GM18873 (cell line): ENCODE measurements at regions not wholly inside any gene's neighbourhood (a gene's known extent, or its start where the extent isn't known, plus 50 kb on each side); places are given as distances from the start of the nearest gene placed in this dataset.

Experiments
- ATAC-seq: cut with Tn5 transposase; IDR thresholded peaks from one replicate; pipeline ENCODE4 v1.9.1; 2021; ENCODE audit warnings: mild to moderate bottlenecking, moderate library complexity, moderate number of reproducible peaks; ENCODE audit not compliant: unreplicated experiment, low FRiP score

DNA sequence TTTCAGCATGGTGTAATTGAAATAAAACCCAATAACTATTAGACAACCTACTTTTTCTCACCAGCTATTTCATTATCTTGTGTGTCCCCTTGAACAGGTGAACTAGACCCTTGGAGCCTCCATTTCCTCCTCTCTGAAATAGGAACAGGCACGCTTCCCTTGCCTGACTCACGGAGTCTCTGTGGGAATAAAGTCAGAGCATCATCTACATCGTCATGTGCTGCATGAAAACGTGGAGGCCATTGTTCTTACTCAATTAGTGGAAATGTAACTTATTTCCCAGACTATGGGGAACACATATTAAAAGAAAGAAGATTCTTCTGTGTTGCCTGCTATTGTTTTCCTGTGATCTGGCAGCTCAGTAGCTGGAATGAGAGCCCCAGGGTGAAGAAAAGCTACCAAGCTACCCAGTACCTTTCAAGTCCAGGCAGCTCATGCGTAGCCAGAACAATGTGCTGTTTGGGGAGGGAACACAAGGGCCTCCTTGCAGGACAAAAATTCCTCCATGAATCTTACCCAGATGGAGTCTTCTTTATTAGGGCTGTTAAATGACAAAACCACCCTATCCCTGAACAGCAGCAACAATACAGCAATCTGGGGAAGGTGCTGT is 59.8 kb downstream of the SOX11 start:
- no peak for ATAC-seq

DNA sequence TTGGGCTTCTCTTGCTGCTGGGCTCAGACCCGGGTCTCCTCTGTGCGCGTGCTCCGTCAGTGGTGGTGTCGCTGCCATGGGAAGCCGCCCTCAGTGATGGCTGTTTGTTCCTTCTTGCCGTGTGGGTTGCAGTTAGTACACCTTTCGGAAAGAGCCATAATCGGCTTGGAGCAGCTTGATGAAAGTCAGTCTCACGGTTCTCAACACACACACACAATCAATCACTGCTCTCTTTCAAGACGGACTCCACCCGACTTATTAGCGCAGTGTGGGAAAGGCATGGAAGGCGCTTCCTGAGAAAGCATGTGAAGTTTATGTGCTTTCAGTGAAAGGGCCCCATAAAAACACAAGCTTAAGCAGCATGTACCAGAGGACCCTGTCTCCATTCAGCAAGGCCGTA is 64.1 kb downstream of the SOX11 start:
- no peak for ATAC-seq

DNA sequence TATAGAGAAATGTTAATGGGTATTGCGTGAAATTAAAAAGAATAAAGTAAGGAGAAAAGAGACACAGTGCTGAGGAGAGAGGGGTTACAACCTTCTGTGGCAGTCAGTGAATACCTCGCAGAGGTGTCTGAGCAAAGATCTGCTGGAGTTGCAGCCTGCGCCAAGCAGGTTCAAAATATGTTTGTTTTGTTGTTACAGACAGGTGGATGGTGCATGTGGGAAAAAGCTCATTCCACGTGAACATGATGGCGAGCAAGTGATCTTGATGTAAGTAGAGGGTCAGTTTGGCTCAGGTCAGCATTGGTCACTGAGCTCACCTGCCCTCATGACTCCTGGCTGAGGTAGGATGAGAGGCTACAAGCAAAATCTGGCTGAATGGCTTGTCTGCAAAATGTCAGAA is 66.2 kb downstream of the SOX11 start:
- ATAC-seq, result no peak

DNA sequence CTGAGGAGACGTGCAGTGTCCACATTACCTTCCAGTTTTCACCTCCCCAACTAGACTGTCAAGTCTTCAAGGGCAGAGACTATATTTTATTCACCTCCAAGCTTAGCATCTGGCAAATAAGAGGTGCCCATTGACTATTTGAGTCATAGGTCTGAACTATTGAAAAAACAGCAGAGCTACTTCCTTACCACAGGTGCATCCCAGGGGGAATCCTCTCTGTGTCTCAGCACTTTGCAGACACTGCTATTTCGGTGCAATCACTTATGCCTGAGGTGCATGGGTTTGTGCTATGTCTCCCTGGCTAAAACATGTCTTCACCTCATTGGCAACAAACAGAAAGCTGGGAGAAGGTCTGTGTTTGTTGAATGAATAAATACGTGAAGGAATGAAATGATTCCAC is 67.8 kb downstream of the SOX11 start:
- ATAC-seq, result no peak

DNA sequence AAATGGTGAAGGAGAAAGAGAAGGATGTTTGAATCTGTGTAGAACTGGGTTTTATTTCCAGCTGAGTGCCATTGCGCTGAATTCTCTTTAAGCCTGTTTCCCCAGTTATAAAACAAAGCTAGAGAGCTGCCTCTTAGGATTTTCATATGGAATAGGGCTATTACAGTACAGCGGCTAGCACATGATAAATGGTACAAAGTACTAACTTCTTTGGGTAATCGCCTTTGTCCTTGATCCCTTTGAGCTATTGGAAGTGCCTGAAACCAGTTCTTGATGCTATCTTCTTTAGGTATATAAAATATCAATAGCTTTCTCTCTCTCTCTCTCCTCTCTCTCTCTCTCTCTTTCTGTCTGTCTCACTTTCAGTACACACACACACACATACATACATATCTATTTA is 71.3 kb downstream of the SOX11 start:
- ATAC-seq, result no peak

DNA sequence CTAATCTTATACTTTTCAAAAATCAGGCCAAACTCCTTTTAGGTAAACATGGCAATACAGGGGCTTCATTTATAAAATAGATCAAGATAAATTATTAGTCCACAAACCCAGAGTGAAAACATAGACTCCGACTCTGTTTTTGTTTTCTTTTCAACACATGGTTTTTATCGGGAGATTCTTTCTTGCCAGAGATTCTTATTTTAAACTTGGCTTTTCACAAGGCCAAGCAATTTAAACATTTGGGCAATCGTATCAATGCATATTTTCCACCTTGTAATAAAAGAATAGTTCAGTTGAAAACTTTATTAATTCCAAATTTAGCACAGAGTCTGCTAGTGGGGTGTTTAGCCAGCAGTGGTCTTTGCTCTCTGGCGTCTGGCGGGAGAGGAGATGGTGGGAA is 71.9 kb downstream of the SOX11 start:
- no peak for ATAC-seq

DNA sequence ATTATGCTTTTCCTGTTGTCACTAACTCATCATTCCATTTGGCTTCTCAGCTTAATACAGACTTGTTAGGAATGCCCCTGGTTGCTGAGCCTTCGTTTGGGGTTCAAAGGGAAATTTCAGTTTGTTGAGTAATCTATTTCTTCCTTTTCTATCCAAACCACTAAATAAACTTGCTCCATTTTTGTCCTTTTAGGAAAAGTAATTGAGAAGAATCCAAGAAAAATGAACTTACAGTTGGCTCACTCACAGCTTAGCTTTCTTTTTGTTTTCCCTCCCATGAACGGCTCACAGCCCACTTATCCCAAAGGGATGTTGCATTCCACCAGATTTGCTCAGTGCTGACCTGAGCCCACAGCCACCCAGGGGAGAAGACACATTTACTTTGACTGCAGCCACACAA is 73.9 kb downstream of the SOX11 start:
- no peak for ATAC-seq

DNA sequence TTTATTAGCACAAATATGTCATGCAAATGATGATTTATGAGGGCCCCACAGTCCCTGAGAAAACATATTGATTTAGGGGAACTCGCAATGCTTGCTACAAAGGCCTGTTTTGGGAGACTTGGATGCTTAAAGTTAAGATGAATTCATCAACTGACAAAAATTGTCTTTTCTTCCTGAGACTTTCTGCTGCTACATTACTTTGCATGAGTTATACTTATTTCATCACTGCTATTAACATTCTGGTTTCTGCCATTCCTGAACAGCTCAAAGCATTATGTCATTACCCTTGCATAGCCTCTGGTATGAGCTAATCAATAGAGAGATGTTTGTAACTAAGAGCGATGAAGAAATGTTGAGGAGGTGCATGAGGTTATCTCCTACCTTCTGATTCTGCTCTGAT is 74.4 kb downstream of the SOX11 start:
- no peak for ATAC-seq

DNA sequence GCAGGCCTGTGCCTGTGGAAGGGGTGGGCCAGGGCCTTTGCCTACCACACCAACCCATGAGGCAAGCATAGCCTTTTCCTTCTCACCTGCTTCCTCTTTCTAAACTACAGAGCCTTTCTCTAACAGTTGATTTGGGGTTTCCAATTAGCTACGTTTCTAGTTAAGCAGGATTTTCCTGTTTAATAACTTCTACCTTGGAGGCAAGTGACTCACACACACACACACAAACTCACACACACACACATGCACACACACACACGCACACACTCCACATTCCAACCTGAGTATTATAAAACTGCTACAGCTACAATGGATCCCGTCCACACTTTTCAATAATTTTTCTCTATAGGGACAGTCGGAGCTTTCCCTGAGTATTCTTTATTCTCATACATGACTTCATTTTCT is 84.9 kb downstream of the SOX11 start:
- no peak for ATAC-seq

DNA sequence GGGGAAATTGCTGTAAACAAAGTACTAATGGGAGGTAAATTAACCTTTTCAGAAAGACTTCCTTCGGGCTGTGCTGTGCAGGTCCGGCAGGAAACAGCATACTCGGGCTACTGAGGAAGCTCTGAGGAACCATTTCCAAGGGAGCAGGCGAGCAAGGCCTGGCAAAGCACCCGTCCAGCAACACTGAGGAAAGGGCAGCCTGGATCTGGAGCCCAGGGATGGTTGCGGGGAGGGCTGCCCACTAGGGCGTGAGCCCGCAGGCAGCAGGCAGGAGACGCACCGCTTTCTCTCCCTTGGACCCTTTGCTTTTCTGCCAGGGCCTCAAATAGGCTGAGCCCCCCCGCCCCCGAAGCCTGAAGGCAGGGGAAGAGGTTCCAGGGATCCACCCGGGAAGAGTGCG is 89.5 kb downstream of the SOX11 start:
- ATAC-seq, result no peak

DNA sequence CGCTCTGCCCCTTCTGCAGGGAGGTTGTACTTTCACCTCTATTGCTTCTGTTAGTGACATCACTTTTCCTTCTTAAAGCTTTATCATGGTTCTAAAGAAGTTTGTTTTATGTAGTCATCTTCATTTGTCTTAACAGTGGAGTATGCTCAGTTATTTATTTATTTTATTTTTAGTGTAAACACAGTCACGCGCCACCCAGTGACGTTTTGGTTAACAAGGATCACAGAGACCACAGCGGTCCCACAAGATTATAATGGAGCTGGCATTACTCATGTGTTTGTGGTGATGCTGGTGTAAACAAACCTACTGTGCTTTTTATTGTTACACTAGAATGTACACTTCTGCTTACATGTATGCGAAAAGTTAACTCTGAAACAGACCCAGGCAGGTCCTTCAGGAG is 89.9 kb downstream of the SOX11 start:
- no peak for ATAC-seq

DNA sequence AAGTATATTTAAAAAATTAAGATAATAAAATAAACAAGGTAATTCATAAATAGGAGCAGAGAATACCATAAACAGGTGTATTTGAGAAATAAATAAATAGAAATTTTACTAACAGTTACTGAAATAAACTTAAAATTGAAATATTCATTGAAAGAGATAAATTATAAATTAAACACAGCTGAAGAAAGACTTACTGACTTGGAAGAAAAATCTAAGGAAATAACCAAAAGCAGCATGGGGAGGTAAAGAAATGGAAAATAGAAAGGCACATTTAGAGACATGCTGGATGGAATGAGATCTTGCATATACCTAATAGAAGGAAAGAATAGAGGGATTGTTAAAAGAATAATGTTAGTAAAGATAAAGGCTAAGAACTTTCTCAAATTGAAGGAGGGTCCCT is 96.3 kb downstream of the SOX11 start:
- ATAC-seq, result no peak

DNA sequence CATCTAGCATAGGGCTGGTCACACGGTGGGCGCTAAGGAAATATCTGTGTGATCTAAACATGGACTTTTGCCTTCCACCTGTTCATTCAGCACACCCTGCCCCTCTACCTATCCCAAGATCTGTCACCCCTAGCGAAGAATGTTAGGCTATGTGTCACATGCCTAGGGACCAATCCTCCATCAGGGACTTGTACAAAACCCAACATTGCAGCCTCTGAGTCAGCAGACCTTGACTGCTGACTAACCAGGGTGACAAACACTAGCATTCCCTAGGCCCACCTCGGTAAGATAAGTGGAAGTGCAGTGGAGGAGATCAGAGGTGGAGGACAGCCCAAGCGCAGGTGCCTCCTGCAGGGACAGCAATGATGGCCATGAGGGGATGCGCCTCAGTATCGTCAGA is 99.2 kb downstream of the SOX11 start:
- ATAC-seq, result no peak

DNA sequence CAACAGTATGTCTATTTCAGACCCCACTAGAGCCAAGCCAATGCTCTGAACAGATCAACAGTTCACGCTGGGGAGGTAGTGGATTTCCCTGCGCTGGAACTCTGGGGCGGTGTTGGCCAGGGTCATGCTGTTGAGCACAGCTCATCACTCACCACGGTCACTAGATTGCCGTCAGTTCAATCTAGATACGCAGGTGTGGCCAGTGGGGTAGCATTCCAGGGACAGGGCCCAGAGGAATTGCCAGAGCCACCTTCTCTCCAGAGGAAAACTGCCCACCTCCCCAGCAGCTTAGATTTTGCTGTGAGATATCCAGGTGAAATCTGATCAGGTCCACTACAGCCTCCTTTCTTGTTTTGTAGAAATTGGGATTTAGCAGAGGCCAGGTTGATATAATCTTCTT is 101.8 kb downstream of the SOX11 start:
- no peak for ATAC-seq

DNA sequence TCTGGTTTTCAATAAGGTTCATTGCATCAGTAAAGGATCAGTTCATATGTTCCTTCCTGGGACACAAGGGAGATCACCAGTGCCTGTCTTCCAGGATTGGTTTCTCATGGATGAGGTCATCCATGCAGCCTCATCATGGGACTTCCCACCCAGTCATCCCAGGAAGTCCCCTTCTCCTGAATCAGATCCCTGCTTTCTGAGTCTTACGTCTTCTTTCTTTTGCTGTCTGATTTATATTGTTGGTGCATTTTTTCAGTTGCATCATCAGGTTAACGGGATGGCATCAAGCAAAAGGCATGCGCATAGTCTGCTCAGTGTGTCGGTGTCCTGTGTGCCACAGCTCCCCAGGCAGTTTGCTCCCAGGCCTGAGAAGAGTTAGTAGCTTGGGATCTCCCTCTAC is 105.9 kb downstream of the SOX11 start:
- no peak for ATAC-seq

DNA sequence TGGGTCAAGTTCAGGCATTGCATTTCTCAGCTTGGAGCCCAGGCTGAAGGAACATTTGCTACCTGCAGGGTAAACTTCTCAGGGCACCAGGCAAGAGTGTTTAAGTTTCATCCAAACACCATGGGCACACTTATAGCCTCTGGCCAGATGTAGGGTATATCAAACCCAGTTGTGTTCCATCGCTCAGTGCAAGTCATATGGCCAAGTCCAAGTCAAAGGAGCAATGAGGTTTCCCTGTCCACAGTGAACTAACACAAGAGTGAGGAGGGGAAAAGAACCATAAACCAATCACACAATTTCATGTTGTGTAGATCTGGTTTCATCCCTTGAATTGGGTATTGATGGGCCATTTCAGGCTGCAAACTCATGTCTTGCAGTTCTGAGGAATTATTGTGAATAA is 107.2 kb downstream of the SOX11 start:
- ATAC-seq, result no peak

DNA sequence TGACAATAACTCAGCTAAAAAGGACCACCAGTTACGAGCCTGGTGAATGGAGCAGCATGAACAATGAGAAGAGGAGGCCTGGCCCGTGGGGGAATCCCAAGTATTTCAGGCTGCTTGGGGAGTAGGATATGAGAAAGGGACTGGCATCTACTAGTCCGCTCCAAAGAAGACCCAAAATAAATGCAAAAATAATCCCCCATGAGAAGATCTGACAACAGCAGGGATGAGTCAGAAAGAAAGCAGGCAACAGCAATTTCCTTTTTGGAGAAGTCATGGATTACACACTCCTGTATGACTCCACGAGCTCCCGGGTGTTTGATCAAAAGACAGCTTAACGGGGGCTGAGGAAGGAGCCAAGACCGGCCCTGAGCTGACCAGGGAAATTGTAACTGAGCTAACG is 111.4 kb downstream of the SOX11 start:
- no peak for ATAC-seq

DNA sequence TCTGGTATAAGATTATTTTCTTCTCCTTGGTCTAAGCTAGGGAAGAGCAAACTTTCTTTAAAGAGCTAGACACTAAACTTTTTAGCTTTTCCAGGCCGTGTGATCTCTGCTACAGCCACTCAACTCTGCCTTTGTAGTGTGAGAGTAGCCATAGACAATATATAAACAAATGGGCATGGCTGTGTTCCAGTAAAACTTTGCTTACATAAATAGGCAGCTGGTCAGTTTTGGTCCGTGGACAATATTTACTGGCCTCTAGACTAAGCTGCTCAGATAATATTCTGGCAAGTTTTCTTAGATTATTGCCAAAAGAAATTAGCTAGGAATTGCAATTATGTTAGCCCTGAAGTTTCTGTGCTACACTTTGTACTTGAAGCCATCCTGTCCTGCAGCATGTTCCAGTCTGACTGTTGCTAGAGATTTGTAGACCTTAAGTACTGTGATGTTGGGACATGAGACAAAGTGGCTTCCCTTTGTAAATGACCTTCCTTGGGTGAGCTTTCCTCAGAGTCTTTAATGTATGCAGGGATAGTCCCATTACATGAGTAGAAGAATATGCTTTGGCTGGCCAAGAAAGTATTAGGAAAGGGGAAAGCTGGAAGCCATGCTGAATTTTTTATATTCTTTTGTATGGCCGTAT is 126.9 kb downstream of the SOX11 start:
- no peak for ATAC-seq

DNA sequence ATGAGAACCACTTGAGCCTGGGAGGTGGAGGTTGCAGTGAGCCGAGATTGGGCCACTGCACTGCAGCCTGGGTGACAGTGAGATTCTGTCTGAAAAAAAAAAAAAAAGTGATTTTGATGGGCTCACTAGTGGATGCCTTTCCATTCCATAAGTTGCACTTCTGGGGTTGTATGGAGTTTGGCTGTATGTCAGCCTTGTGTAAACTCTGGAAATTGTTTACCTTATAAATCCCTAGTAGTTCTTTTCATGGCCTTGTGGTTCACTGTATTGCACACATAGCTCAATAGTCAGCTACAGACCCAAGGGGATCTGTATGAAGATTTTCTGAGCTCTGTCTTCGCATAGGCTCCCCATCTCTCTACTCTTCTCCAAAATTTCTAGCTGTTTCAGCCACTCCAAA is 131.9 kb downstream of the SOX11 start:
- ATAC-seq, result no peak

DNA sequence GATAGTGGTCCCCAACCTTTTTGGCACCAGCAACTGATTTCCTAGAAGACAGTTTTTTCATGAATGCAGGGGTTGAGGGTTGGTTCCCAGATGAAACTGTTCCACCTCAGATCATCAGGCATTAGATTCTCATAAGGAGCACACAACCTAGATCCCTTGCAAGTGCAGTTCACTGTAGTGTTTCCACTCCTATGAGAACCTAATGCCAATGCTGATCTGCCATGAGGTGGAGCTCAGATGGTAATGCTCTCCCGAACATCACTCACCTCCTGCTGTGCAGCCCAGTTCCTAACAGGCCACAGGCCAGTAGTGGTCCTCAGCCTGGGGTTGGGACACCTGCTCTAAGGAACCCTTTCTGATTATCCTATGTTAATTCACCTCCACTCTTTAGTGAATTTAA is 133.5 kb downstream of the SOX11 start:
- ATAC-seq, result no peak

DNA sequence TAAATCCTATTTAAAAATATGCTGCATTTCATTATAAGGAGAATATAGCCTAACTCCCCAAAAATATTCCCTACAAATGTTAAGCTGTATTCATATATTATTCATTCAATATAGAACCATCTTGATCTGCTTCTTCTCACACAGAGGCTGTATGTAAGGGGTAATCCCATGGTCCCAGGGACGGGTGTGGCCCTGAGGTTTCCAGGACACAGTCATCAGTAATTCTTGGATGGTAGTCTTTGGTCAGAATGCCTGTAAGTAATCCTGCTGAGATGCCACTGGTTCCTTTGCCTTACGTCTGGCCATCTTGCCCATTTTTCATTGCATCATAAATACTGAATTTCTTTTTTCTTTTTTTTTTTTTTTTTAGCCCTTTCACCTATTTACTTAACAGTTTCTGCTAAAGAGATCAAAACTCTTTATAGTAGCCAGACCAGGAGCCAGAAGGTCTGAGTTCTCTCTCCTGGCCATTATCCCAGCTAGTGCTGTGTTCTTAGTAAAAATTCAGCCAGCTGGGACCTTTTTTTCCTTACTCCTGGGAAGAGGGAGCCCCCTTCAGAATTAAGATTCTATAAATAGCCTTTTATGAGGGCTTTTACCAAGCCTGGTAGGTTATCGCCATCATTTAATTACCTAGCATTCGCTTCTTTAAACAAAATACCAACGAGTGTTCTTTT is 134.9 kb downstream of the SOX11 start:
- no peak for ATAC-seq

DNA sequence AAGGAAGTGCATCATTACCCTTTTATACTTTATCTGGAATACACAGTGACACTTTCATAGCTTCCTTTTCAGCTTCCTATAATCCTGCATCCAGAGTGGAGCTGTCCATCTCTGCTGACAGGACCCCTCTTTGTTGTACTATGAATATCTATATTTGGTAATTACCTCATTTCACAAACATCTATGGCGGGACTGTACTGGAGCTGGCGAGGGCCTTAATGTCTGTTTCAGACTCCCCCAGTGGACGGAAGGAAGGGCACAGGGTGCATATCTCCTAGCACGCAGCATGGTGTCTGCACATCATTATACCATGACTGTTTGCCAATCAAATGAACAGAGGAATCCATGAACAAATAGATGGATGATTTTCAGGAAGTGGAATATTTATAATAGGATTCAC is 142.3 kb downstream of the SOX11 start:
- ATAC-seq, result no peak
